ENCODE measurements at regions not wholly inside any gene's neighbourhood (a gene's known extent, or its start where the extent isn't known, plus 50 kb on each side); places are given as distances from the start of the nearest gene placed in this dataset.

DNA sequence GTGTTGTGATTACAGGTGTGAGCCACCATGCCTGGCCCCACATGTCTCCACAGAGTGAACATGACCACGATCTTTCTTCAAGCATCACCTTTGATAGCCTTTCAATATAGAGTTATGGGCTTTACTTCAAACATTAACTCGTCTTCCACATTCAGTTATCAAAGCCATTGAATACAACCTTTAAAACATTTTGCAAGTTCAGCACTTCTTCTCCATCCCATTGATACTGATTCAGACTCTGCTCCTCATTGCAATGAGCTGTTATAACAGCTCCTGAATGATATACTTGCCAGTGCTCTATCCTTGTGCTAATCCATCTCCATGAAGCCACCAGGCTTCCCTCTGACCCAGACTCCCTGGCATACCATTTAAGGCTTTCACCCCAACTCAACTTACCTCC is 223.5 kb upstream of the EEA1 start:
- intact Hi-C loops (cut with micrococcal nuclease), result no loop called here

DNA sequence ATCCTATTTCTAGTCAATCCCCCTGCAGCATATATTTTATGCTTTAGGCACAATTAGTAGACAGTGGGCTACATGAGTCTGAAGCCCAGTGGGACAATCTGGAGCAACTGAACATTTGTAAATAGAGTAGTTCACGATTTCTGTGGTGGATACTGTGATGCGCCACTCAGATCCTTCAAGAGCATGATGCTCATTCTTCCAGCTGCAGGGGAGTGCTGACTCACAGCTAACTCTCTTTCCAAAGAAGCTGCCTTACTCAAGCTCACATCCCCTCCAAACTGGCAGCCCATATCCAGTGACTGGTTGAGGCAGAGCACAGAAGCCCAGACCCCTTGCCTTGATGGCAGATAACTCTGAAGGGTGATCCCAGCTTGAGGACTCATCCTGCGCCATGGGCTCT is 224.2 kb upstream of the EEA1 start:
- intact Hi-C loops (cut with micrococcal nuclease), result no loop called here

- intact Hi-C loops (cut with micrococcal nuclease), result no loop called here
Observed at GRCh38 chr12:93154096-93154728, 223.5 kb upstream of the NUDT4 start.

- intact Hi-C loops (cut with micrococcal nuclease), result no loop called here
Observed at GRCh38 chr12:93154753-93155480, 222.8 kb upstream of the NUDT4 start.

DNA sequence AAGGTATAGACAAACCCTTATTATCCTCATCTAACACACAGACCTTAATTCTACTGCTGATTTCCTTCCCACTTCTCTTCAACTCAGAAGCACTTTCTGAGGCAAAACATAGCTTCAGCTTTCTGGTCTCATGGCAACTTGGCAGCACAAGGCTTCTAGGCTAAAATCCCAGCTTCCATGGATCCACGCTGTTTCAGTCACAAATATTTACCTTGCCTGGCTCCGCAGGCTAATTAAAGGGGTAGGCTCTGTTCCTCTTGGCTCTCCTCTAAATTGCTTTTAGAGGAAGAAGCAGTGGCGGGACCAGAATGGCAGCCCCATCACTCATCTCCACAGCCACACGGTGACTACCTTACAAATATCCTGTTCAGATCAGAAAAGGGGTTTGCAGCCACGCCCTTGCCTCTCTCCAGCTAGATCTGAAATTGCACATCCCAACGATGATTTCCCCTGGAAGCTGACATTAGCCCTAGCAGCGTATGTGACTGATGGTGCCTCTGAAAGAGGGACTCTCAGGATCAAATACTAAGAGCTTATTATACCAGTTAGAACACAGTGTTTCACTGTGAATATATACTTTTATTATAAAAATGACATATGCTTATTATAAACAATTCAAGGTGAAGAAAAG is 221.5 kb upstream of the NUDT4 start:
- intact Hi-C loops (cut with micrococcal nuclease), result no loop called here

DNA sequence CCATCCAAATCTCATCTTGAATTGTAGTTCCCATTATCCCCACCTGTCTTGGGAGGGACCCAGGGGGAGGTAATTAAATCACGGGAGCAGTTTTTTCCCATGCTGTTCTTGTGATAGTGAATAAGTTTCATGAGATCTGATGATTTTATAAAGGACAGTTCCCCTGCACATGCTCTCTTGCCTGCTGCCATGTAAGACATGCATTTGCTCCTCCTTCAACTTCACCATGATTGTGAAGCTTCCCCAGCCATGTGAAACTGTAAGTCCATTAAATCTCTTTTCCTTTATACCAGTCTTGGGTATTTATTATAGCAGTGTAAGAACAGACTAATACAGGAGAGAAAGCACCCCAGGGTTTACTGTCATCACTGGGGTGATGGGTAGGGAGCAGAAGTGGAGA is 220.4 kb upstream of the NUDT4 start:
- intact Hi-C loops (cut with micrococcal nuclease), result no loop called here

GRCh38 chr12:93158065-93158843 is 219.5 kb upstream of the NUDT4 start:
- intact Hi-C loops (cut with micrococcal nuclease), result no loop called here

DNA sequence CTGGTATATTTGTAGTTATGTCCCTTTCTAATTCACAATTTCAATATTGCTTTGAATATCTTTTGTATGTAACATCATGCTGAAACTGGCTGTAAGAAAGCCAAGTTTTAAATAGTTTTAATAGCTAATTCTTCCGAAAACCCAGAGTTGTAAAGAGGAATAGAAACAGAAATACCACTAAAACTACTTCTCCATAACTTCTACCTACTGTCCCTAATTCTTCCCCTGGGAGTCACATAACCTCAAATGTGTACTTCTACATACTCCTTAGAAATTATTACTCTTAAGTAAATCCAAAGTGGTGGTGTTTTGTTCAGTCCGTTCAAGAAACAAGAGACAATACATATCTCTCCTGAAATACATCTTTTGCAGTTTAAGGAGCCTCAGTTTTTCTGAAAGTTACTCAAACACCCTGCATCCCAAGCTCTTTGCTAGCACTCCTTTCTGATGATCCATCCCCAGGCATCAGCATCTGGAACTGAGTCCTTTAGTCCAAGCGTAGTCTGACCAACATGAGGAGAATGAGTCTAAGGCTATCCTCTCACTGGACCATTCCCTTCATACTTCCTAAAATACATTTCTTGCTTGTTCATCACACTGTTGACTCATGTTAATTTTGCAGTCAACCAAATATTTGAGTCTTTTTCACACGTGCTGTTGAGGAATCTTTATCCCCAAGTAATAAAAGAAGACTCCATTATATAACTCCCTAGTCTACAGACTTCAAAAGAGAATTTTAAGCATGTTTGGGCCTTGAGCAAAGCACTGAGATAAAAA is 214.3 kb upstream of the NUDT4 start:
- intact Hi-C loops (cut with micrococcal nuclease), result loop anchor here (5.0 kb wide), 1 partner anchor 214 kb away; the partner anchor contains the start of gene NUDT4

DNA sequence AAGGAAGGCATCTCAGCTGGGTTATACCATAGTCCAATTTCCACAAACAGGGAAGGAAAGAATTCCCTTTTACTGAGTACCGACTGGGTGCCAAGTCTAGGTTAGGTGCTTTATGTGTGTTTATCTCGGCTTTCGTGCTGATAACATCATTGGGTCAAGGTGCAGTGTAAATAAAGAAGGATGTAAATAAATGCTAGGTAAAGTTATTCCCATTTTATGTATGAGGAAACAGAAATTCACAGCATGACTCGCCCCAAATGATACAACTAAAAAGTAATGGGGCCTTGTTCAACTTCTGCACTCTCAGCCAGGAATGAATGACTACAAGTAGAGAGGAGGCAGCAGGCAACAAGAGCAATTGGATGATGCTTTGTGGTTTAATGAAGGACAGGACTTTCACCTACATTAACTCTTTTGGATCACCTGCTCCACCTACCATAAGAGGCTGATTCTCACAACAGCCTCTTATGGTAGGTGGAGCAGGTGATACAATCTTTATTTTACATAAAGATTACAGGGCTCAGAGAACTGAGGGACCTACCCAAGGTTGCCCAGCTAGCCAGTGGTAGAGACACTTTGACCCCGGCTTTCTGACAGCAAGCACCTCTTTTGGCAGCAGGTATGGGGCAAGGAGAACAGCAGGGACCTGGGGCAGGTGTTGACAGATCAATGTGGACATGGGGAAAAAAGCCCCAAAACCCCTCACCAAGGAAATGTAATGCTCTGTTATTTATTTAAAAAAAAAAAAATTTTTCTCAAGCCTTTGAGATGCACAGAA is 213.4 kb upstream of the NUDT4 start:
- intact Hi-C loops (cut with micrococcal nuclease), result loop anchor here (5.0 kb wide), 1 partner anchor 213 kb away; the partner anchor contains the start of gene NUDT4

DNA sequence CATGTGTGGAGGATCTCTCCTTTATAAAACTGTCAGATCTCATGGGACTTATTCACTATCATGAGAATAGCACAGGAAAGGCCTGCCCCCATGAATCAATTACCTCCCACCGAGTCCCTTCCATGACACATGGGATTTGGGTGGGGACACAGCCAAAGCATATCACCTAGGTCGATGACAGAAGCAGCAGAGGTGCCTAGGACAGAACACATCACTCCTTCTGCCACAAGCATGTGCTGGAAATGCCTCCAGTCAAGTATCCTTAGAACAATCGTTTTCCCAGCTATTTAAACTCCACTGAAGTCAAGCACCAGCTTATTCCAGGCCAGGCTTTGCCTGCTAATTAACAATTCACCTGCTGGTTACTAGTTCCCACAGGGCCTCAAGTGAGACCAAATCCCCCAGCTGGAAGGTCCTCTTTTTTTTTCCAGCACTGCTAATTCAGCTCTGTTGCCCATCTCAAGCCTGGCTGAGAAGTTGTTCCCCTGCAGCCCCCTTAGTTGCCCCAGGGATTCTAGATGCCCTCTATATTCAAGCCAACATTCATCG is 212.3 kb upstream of the NUDT4 start:
- intact Hi-C loops (cut with micrococcal nuclease), result no loop called here

- intact Hi-C loops (cut with micrococcal nuclease), result no loop called here
Observed at GRCh38 chr12:93166541-93167307, 211.0 kb upstream of the NUDT4 start.

DNA sequence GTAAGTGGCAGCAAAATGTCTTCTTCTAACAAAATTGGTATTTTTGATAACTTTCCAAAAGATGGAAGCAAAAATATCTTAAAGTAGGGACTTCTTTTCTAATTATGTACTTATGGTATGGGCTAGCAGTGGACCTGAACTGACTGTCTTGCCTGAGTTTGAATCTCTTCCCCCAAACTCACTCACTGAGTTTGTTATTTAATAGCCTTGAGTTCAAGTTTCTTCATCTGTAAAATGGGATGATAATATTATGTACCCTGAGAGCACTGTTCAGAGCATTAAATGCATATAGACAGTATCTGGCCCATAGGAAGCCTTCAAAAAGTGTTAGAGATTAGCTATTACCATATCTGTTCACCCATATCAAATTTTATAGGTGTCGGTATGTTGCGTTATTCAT is 210.4 kb upstream of the NUDT4 start:
- intact Hi-C loops (cut with micrococcal nuclease), result no loop called here

DNA sequence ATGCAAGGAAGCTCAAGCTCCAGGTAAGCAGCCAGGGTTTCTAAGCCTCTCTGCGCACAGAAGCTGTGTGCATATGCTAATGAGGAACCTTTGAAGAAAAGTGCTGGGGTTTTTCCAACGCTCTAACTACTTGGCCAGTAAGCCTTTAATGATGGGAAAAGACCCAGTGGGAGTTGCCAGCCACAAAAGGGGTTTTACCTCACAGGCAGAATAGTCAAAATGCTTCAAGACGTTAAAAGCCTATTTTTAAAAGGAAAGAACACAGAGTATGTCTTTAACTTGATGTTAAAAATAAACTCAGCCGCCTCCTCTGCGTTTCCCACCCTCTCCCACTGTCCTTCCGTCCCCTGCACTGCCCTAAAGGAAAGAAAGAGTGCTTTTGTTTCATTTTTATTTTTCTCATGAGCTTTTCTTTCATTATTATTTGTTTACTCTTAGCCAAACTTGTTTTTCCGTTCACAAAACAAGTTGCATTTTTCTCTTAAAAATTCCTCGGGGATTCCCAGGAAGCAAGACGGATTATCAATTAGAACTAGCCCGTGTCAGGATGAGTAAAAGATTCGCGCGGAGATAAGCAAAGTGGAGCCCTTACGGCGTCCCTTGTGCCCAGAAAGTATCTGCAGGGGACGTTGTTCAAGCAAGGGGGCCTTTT is 209.8 kb upstream of the NUDT4 start:
- intact Hi-C loops (cut with micrococcal nuclease), result no loop called here

DNA sequence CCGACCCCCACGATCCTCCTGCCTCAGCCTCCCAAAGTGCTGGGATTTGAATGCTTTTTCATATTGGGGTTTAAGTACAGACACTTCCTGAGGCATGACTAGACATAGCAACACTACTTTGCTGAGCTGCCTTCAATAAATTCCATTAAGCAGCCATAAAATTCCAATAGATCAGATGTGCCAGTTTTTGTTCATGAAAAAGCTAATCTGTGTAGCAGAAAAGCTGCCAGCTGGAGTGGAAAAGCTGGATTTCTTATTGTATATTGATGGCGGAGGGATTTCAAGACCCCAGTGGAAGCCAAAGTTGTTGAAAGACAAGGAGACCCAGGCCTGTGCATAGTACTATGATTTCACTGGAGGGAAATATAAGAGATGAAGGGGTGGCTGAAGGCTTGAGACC is 209.0 kb upstream of the NUDT4 start:
- intact Hi-C loops (cut with micrococcal nuclease), result no loop called here

- intact Hi-C loops (cut with micrococcal nuclease), result no loop called here
Observed at GRCh38 chr12:93169536-93169935, 208.2 kb upstream of the NUDT4 start.

DNA sequence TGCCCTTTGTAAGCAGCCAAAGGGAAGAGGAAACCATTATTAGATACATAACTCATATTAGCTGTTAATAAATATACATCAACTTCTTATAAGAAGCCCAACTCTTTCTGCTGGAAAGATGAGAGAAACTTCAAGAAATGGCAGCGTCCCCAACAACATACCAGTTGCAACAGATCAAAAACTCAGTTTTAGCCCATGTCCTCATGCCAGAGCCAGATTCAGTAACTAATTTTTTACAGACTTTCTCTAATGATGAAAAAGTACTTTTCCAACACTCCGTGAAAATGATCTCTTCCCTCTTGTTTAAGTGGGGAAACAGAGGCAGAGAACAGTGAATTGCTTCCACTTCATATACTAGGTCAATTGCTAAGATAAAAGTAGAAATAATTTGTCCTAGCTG is 206.8 kb upstream of the NUDT4 start:
- intact Hi-C loops (cut with micrococcal nuclease), result no loop called here

- intact Hi-C loops (cut with micrococcal nuclease), result no loop called here
Observed at GRCh38 chr12:93173178-93173957, 204.4 kb upstream of the NUDT4 start.

GRCh38 chr12:93174048-93174447 is 203.7 kb upstream of the NUDT4 start:
- intact Hi-C loops (cut with micrococcal nuclease), result no loop called here
